ENCODE measurements at regions not wholly inside any gene's neighbourhood (a gene's known extent, or its start where the extent isn't known, plus 50 kb on each side); places are given as distances from the start of the nearest gene placed in this dataset.

DNA sequence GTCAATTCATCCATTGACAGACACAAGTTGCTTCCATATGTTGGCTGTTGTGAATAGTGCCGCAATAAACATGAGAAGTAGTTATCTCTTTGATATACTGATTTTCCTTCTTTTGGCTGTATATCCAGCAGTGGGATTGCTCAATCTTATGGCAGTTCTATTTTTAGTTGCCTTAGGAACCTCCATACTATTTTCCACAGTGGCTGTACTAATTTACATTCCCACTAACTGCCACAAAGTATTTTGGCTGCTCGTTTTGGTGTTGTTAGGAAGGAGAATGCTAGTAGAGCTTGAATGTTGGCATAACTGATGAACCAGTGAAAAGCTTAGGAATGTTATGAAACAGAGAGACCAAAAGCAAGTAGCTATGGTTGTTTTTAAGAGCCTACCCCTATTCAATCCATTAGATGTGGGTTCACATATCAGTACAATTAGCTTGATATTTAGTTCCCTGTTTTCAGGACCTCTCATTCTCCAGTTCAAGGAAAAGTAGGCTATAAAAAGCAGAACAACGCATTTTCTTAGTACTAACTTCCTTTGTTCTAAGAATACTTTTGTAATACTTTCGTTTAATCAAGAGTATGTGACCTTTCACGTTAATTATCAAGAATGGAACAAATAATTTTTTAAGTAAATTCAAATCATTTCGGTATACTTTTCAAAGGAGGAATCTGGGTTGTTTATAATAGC is 100.3 kb downstream of the FAS start:
- H3K9me3 Mint-ChIP-seq = no peaks in the 10 kb centered on the region
- no peaks in the 10 kb centered on the region for H3K27me3 Mint-ChIP-seq (ENCODE audit: low read depth)
- no peaks in the 10 kb centered on the region for H3K36me3 Mint-ChIP-seq
- no peak for DNase-seq (ENCODE audit: low spot score in 2 of 2, unreplicated experiment in 2 of 2)
- H3K4me1 Mint-ChIP-seq = peaks cover 14% of the 10 kb centered on the region
- no peak overlapping the region for H3K4me3 Mint-ChIP-seq
- TF ChIP-seq, protein P1, sequence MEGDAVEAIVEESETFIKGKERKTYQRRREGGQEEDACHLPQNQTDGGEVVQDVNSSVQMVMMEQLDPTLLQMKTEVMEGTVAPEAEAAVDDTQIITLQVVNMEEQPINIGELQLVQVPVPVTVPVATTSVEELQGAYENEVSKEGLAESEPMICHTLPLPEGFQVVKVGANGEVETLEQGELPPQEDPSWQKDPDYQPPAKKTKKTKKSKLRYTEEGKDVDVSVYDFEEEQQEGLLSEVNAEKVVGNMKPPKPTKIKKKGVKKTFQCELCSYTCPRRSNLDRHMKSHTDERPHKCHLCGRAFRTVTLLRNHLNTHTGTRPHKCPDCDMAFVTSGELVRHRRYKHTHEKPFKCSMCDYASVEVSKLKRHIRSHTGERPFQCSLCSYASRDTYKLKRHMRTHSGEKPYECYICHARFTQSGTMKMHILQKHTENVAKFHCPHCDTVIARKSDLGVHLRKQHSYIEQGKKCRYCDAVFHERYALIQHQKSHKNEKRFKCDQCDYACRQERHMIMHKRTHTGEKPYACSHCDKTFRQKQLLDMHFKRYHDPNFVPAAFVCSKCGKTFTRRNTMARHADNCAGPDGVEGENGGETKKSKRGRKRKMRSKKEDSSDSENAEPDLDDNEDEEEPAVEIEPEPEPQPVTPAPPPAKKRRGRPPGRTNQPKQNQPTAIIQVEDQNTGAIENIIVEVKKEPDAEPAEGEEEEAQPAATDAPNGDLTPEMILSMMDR (IDR thresholded peaks at IDR 0.05; ENCODE audit: unreplicated experiment) = no peak
- H3K27ac Mint-ChIP-seq = no peak overlapping the region

DNA sequence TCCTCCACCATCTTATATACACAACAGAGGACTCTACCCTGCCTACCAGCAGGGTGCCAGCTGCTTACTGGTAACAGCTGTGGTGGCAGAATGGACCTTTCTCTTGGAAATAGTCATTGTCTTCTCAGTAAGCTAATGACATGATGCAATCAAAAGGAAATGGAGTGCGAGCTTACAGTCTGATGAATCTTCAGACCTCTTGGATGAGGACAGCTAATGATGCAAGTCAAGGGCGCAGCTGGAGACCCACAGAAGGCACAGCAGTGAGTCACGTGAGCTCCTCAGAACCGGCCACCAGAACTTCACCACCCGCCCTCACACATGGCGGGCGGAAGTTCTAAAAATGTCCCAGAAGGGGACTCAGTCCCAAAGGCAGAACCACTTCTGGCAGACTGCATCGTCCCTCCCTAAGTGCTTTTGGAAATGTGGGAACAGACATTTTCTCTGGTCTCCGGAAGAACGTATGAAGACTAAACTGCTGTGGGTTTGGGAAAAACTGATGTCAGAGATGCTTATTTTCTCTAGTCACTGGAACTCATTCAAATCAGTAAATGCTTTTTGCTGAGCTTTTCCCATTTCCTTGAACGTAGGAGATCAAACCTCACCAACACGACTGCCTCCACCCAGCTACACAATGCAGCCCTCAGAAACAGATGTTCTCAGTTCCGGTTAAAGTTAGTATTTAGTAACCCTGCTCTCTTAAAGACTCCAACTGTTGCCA is 96.4 kb downstream of the FAS start:
- TF ChIP-seq, protein P1 (IDR thresholded peaks at IDR 0.05; ENCODE audit: unreplicated experiment) = no peak
- Mint-ChIP-seq H3K27me3 (ENCODE audit: low read depth) (peaks cover under 1% of the 10 kb centered on the region), H3K4me3 (no peak overlapping the region), H3K27ac (no peak overlapping the region), H3K36me3 (no peaks in the 10 kb centered on the region), H3K9me3 (no peaks in the 10 kb centered on the region), H3K4me1 (peaks cover 3% of the 10 kb centered on the region)
- DNase-seq (ENCODE audit: low spot score in 2 of 2, unreplicated experiment in 2 of 2) = no peak

DNA sequence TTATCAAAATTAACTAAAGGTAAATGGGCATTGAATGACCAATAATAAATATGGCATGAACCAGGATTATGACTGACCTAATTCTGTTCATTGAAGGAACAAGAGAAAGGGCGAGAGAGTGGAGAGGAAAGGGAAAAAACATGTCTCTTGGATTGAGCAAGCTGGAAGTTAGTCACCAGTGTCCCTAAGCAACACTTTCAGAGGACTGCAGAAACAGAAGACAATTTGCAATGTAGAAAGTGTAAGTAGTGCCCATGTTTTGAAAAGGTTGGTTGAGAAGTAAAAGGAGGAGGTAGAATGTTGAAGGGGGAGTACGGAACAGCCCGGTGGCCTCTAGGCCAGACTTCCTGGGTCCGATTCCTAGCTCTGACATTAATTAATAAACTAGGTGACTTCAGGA is 94.6 kb downstream of the FAS start:
- no peaks in the 10 kb centered on the region for H3K36me3 Mint-ChIP-seq
- H3K4me1 Mint-ChIP-seq = peaks cover under 1% of the 10 kb centered on the region
- TF ChIP-seq, protein P1 (IDR thresholded peaks at IDR 0.05; ENCODE audit: unreplicated experiment) = no peak
- H3K27ac Mint-ChIP-seq = no peak overlapping the region
- DNase-seq (ENCODE audit: low spot score in 2 of 2, unreplicated experiment in 2 of 2) = no peak
- H3K9me3 Mint-ChIP-seq = no peaks in the 10 kb centered on the region
- no peak overlapping the region for H3K4me3 Mint-ChIP-seq
- peaks cover 1% of the 10 kb centered on the region for H3K27me3 Mint-ChIP-seq (ENCODE audit: low read depth)

DNA sequence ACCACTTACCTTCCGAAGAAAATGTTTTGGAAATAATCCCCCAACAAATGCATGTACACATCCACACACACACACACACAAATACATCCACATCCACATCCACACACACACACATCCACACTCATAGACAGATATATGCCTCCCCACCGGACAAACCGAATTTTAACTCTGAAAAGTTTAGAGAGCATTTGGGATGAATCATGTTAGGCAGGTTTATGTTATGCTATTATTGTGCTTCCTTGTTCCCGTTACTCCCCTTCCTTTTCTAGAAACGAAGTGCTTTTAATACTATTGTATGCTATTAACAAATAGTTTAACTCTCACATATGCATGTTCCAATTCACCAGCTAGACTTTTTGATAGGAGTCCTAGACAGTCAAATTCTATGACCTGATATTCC is 91.5 kb downstream of the FAS start:
- no peak overlapping the region for H3K4me3 Mint-ChIP-seq
- no peaks in the 10 kb centered on the region for H3K36me3 Mint-ChIP-seq
- H3K27ac Mint-ChIP-seq = no peak overlapping the region
- peaks cover 17% of the 10 kb centered on the region for H3K4me1 Mint-ChIP-seq
- peaks cover 3% of the 10 kb centered on the region for H3K27me3 Mint-ChIP-seq (ENCODE audit: low read depth)
- DNase-seq (ENCODE audit: low spot score in 2 of 2, unreplicated experiment in 2 of 2) = no peak
- TF ChIP-seq, protein P1 (IDR thresholded peaks at IDR 0.05; ENCODE audit: unreplicated experiment) = no peak
- no peaks in the 10 kb centered on the region for H3K9me3 Mint-ChIP-seq

DNA sequence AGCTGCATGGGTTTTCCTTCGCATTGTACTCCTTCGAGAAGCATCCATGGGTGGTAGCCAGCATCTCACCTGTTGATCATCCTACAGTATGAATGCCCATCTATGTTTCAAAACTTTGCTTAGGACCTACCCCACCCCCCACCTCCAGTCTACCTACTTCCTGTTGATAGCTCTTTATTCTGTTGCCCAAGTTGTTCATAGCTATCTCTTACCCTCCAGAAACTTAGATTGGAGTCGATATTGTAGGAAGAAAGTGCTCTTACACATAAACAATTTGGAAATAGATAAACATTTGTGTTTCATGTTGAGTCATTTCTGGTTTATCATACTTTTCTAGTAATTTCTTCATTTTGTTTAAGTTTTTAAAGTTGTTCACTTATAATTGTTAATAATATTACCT is 90.1 kb downstream of the FAS start:
- H3K4me3 Mint-ChIP-seq = no peak overlapping the region
- DNase-seq (ENCODE audit: low spot score in 2 of 2, unreplicated experiment in 2 of 2) = no peak
- TF ChIP-seq, protein P1 (IDR thresholded peaks at IDR 0.05; ENCODE audit: unreplicated experiment) = no peak
- H3K4me1 Mint-ChIP-seq = peaks cover 17% of the 10 kb centered on the region
- no peaks in the 10 kb centered on the region for H3K9me3 Mint-ChIP-seq
- H3K27ac Mint-ChIP-seq = no peak overlapping the region
- no peaks in the 10 kb centered on the region for H3K36me3 Mint-ChIP-seq
- H3K27me3 Mint-ChIP-seq (ENCODE audit: low read depth) = peaks cover 4% of the 10 kb centered on the region
